Fibroblast of lung (primary cell): ENCODE measurements at regions not wholly inside any gene's neighbourhood (a gene's known extent, or its start where the extent isn't known, plus 50 kb on each side); places are given as distances from the start of the nearest gene placed in this dataset.

Source experiments
- EZH2 ChIP-seq: IDR thresholded peaks from 2 replicates; pipeline ENCODE4 v1.5.1; 2012; ENCODE audit warnings: low read length, control low read depth, mild to moderate bottlenecking; ENCODE audit errors: missing control alignments
- TF ChIP-seq, protein P1 (sequence below), 2 donors: IDR thresholded peaks in 1 of 2; conservative IDR thresholded peaks in 1 of 2; 1 replicate in 1 of 2; 2 replicates in 1 of 2; pipeline ENCODE4 v1.5.1; 2011 to 2012; ENCODE audit warnings: low read length in 2 of 2, control low read depth in 1 of 2, inconsistent platforms in 1 of 2, low read depth in 1 of 2, mild to moderate bottlenecking in 1 of 2

DNA sequence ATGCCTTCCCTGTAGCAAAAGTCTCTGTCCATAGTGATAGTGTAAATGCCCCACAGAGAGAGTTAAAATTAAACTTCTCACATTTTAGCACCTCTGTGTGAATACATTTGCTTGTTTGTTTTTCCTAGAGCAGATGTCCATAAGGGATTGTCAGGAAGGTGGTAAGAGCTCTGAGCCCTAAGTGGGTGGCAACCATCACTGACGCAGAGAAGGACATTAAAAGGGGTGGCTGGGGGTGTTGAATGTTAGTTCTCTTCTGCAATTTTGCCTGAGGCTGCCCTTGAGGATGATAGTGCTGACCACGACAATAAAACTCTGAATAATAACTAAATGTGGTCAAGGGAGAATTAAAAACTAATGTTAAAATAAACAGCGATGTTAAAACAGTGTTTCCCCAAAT, 174.3 kb upstream of the ID4 start:
- TF ChIP-seq, protein P1, sequence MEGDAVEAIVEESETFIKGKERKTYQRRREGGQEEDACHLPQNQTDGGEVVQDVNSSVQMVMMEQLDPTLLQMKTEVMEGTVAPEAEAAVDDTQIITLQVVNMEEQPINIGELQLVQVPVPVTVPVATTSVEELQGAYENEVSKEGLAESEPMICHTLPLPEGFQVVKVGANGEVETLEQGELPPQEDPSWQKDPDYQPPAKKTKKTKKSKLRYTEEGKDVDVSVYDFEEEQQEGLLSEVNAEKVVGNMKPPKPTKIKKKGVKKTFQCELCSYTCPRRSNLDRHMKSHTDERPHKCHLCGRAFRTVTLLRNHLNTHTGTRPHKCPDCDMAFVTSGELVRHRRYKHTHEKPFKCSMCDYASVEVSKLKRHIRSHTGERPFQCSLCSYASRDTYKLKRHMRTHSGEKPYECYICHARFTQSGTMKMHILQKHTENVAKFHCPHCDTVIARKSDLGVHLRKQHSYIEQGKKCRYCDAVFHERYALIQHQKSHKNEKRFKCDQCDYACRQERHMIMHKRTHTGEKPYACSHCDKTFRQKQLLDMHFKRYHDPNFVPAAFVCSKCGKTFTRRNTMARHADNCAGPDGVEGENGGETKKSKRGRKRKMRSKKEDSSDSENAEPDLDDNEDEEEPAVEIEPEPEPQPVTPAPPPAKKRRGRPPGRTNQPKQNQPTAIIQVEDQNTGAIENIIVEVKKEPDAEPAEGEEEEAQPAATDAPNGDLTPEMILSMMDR (conservative IDR thresholded peaks at IDR 0.05 in 1 of 2, IDR thresholded peaks at IDR 0.05 in 1 of 2; ENCODE audit: low read depth in 1 of 2, low read length in 2 of 2): no peak
- TF ChIP-seq EZH2: no peak
